ENCODE measurements at regions not wholly inside any gene's neighbourhood (a gene's known extent, or its start where the extent isn't known, plus 50 kb on each side); places are given as distances from the start of the nearest gene placed in this dataset.
"Not testable (repeated sequence)": the region's sequence is repeated elsewhere in the genome, so short reads cannot be mapped to it uniquely, and the experiment has no call there.

DNA sequence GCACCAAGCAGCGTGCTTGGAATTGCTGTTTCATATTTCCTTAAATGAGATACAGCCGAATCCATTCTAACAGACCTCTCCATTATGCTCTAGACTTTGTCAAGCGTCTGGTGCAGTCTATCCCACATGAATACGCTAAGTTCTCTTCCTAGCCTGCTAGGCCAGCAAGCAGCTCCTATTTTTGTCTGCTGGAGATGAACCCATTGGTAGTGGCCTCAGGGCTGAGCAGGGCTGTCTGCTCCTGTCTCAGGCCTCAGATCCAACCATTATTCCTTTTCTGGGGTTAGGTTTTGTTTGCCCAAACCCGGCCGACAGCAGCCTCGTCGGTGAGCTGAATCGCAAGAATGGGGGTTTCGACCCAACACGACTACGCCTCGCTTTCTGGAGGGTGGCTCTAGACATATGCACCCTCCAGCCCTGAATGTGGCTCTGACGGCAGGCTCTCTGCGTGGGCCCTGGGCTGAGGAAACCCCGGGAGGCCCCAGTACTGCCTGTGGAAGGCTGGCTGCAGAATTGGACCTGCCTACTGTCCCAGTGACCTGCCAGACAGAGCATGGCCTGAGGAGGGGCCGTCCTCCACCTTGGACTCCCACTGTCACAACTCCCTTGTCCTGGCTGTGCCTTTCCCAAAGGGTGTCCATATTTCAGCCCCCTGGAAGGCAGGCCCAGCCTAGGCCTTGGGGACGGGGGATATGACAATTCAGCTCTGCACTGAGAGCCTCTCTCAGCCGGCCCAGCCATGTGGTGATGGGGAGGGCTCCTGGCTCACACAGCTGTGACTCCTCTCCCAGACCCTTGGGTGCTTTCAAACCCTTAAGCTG, 267.9 kb upstream of the TCERG1L start:
- no peak for DNase-seq (ENCODE audit: low read depth, low spot score)

DNA sequence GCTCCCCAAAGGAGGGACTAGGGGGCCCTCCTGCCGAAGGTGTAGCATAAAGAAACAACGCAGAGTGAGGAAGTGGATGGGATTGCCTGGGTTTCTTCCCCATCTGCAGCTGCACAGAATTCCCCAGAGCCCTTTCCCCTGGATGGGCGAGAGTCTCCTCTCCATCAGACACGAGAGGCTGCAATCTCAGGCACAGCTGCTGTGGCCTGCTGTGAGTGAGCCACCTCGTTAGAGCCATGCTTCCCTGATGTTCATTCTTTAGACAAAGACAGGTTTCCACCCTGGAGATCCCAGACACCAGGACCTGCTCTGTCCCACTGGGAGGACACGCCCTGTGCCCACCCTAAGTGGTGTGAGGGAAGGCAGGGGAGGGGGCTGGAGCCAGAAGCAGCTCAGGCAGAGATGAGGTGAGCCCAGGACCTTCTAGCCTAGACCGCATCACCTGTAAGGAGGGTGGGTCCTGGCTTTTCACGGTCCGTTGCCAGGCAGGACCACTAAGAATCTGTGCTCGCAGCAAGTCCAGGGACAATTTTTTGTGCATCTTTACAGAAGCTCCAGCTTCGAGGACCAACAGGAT, 268.6 kb upstream of the TCERG1L start:
- no peak for DNase-seq (ENCODE audit: low read depth, low spot score)

DNA sequence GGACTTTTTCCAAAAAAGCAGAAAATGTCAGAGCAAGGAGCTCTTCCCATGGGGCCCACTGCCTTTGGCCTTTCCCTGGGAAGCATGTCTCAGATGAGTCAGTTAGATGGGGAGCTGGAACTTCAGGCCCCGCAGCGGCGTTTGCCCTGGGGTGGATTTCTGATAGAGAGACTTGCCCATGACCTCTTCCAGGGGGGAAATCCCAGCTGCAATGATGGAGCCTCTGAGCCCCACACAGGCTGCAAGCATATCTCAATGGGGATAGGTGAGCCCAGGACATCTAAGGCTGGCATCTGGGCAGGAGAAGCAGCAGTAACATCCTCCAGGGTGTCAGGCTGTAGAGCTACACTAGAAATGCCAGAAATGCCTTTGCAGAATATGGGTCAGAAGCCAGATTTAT, 269.2 kb upstream of the TCERG1L start:
- no peak for DNase-seq (ENCODE audit: low read depth, low spot score)

- not testable (repeated sequence) for DNase-seq (ENCODE audit: low read depth, low spot score)
Observed at GRCh38 chr10:131581547-131581946, 270.0 kb upstream of the TCERG1L start.

GRCh38 chr10:131584287-131584686, 272.8 kb upstream of the TCERG1L start:
- DNase-seq (ENCODE audit: low read depth, low spot score) = no peak

DNA sequence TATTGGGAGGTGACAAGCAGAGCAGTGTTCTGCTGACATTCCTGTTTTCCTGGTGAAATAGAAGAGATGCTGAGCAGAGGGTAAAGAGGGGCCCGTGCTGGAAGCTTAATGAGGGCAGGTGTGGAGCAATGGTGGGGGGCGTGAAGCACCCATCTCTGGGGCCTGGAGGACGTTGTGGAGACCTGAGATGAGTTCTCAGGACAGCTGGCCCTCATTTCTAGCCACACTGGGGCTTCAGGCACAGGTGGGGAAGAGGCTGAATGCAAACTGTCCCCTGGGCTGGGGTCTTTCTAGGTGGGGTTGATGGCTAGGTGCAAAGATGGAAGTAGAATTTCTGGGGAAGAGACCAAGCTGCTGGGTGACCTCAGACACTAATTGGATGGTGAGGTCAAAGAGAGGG, 274.2 kb upstream of the TCERG1L start:
- DNase-seq (ENCODE audit: low read depth, low spot score) = no peak

DNA sequence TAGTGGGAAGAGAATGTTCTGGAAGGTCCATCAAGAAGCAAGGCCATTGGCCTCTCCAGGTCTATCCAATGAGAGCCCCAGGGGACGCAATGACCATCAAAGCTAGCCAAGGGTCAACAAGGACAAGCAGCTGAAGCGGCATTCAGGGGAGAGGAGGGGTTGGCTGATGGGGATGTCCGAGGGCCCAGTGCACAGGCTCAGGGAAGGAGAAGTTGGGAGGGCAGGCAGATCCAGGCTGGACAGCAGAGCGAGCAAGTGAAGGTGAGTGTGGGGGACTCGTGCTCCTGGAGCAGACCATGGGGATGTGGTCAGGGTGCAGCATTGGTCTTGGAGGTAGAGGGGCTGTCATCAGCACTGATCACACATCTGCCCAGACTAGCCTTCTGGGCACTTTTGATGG, 275.4 kb upstream of the TCERG1L start:
- no peak for DNase-seq (ENCODE audit: low read depth, low spot score)

GRCh38 chr10:131587976-131588680, 276.6 kb upstream of the TCERG1L start:
- no peak for DNase-seq (ENCODE audit: low read depth, low spot score)

DNA sequence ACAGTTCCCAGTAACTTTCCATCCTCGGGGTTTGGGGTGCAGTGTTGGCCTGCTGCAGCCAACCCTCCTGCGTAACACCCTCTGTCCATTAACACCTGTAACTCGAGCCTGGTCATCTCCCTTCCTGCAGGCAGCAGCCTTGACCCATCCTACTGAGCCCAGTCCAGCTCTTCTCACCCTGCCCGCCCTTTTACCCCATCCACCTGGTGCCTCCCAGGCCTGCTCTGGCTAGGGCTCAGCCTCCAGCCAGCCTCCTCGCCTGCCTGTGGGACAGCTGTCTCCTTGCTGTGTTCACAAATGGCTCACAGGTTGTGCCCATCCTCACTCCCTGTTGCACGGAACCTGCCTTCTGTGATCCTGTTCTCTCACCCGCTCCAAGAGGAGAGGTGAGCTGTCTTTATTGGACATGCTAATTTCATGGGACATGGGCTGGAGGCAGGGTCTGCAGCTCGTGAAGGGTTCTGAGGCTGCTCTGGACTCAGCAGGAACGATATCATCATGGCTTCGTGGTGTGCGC, 277.2 kb upstream of the TCERG1L start:
- no peak for DNase-seq (ENCODE audit: low read depth, low spot score)

DNA sequence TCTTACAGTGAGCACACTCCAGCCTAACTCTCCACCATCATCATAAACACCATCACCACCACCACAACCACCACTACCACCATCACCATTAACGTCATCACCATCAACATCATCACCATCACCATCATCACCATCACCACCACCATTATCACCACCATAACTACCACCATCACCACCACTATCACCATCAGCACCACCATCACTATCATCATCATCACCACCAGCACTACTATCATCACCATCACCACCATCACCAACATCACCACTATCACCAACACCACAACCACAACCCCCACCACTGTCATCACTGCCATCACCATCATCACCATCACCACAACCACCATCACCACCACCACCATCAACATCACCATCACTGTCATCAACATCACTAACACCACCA, 279.0 kb upstream of the TCERG1L start:
- DNase-seq (ENCODE audit: low read depth, low spot score) = no peak

DNA sequence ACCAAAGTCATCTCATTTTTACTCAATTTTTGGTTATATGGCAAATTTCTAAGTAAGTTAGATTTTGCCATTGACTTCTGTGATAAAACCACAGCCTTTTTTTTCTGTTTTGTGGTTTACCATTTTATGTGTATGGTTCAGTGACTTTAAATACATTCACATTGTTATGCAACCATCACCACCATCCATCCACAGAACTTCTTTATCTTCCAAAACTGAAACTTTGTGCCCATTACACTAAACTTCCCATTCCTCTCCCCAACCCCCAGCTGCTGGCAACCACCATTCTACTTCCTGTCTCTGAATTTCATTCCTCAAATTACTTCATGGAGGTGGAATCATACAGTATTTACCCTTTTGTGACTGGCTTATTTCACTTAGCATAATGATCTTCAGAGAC, 280.4 kb upstream of the TCERG1L start:
- DNase-seq (ENCODE audit: low read depth, low spot score) = no peak

DNA sequence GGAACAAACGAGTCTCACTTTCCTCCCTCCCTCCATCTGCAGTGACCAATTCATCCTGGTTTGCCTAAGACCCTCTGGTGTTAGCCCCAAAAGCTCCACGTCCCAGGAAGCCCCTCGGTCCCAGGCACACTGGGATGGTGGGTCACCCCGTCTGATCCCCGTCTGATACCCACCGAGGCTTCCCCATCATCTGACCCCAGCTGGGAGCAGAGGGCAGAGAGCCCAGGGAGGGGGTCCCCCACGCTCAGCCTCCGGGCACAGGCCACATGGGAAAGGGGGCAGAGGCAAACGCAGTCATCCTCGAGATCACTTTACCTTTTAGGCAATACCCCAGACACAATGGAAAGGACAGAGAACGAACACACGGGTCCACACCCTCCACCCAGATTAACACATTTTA, 291.6 kb upstream of the PPP2R2D start:
- no peak for DNase-seq (ENCODE audit: low read depth, low spot score)

DNA sequence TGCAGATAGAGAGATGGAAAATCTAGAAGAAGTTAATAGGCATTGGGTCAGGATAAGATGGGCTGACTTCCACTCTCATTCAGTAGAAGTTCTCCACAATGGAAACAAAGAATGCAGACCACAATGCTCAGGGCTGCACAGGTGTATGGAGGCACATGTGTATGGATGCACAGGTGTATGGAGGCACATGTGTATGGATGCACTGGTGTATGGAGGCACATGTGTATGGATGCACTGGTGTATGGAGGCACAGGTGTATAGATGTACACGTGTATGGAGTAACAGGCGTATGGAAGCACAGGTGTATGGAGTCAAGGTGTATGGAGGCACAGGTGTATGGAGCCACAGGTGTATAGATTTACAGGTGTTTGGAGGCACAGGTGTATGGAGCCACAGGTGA, 285.7 kb upstream of the PPP2R2D start:
- no peak for DNase-seq (ENCODE audit: low read depth, low spot score)

- DNase-seq (ENCODE audit: low read depth, low spot score) = no peak
Observed at GRCh38 chr10:131616040-131616439, 284.8 kb upstream of the PPP2R2D start.

DNA sequence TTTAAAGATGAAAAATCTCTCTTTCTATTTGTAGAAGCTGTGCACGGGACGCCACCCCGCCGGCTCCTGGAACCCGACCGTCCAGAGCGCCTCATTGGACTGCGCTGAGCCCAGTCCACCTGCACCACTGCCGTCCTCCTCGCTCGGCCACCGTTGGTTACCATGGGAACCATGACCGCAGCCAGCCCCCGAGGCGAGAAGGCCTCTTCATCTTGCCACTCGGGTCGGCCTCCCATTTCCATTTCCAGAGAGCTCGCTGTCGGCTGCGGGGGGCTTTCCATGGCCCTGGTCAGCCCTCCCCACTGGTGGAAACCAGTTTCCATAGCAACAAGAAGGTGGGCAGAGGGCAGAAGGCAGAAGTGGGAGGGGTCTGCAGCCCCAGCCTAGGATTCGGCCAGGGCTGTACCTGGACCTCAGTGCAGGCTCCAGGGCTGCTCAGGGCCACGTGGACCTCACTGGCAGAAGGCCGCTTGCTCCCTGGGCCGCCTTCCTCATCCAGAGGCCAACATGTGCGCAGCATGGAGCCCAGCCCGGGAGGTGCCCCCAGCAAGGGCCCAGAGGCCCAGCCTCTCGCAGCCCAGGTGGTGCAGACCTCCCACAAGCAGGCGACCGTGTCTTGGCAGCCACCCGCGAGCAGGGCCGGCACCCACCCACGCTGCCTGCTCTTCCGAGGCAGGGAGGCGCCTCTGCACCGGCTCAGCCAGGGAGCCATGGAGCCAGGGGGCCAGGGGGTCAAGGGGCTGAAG, 283.5 kb upstream of the PPP2R2D start:
- no peak for DNase-seq (ENCODE audit: low read depth, low spot score)

GRCh38 chr10:131618587-131619267, 282.1 kb upstream of the PPP2R2D start:
- DNase-seq (ENCODE audit: low read depth, low spot score) = no peak

- DNase-seq (ENCODE audit: low read depth, low spot score) = no peak
Observed at GRCh38 chr10:131620314-131620713, 280.5 kb upstream of the PPP2R2D start.

DNA sequence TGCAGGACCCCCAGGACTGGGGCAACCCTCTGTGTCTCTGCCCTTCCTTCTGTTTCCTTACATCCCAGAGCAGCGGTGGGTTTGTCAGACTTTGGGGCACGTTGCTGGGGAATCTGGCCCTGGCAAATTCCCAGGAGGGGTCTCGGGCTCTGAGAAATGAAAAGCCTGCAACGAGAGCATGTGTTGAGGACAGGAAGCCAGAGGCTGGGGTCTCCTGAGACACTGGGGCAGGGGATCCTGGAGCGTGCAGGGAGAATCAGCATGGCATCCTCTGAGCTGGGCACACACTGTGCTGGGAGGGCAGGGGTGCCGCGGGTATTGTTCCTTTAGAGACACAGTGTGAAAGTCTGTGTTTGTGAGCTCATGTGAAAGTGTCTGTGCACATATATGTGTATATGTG, 279.9 kb upstream of the PPP2R2D start:
- DNase-seq (ENCODE audit: low read depth, low spot score) = no peak

- DNase-seq (ENCODE audit: low read depth, low spot score) = no peak
Observed at GRCh38 chr10:131621784-131622624, 278.8 kb upstream of the PPP2R2D start.

- DNase-seq (ENCODE audit: low read depth, low spot score) = no peak
Observed at GRCh38 chr10:131625041-131625440, 275.8 kb upstream of the PPP2R2D start.

All from astrocyte of the hippocampus (primary cell).